ENCODE measurements at regions not wholly inside any gene's neighbourhood (a gene's known extent, or its start where the extent isn't known, plus 50 kb on each side); places are given as distances from the start of the nearest gene placed in this dataset.

GRCh38 chr16:60646631-60647030, 1389.6 kb downstream of the CDH8 start:
- no peaks in the 10 kb centered on the region for H3K27me3 ChIP-seq (ENCODE audit: low read length)
- H3F3A ChIP-seq (ENCODE audit: low read length, unreplicated experiment), result no peaks in the 10 kb centered on the region
- no peaks in the 10 kb centered on the region for H3K36me3 ChIP-seq (ENCODE audit: low read depth, low read length)
- H4K20me1 ChIP-seq (ENCODE audit: low read length), result no peaks in the 10 kb centered on the region
- no peak overlapping the region for H3K9ac ChIP-seq (ENCODE audit: low read length)
- H3K4me2 ChIP-seq (ENCODE audit: low read length), result no peak overlapping the region
- POLR2A ChIA-PET (ENCODE audit: unreplicated experiment), result no interaction called here
- no peaks in the 10 kb centered on the region for H3K9me2 ChIP-seq (replicated peaks; ENCODE audit: low read length)
- H3K79me2 ChIP-seq (ENCODE audit: low read length), result no peaks in the 10 kb centered on the region
- H3K4me3 ChIP-seq (ENCODE audit: low read length), result no peak overlapping the region
- no peaks in the 10 kb centered on the region for H3K9me3 ChIP-seq (ENCODE audit: low read length)
- DNase-seq (no peak), ATAC-seq (no peak)
- H3K4me1 ChIP-seq (ENCODE audit: insufficient read depth, low read length), result no peaks in the 10 kb centered on the region
- no peak for TF ChIP-seq EZH2 (IDR thresholded peaks at IDR 0.05; ENCODE audit: low read length, unreplicated experiment)
- TF ChIP-seq, protein P1, sequence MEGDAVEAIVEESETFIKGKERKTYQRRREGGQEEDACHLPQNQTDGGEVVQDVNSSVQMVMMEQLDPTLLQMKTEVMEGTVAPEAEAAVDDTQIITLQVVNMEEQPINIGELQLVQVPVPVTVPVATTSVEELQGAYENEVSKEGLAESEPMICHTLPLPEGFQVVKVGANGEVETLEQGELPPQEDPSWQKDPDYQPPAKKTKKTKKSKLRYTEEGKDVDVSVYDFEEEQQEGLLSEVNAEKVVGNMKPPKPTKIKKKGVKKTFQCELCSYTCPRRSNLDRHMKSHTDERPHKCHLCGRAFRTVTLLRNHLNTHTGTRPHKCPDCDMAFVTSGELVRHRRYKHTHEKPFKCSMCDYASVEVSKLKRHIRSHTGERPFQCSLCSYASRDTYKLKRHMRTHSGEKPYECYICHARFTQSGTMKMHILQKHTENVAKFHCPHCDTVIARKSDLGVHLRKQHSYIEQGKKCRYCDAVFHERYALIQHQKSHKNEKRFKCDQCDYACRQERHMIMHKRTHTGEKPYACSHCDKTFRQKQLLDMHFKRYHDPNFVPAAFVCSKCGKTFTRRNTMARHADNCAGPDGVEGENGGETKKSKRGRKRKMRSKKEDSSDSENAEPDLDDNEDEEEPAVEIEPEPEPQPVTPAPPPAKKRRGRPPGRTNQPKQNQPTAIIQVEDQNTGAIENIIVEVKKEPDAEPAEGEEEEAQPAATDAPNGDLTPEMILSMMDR (conservative IDR thresholded peaks at IDR 0.05; ENCODE audit: low read depth, low read length), result no peak
- TF ChIP-seq EZH2phosphoT487 (IDR thresholded peaks at IDR 0.05; ENCODE audit: borderline replicate concordance, low read length), result no peak
- CTCF ChIA-PET, result no interaction called here
- H2AFZ ChIP-seq (ENCODE audit: low read length), result no peak overlapping the region
- H3K27ac ChIP-seq (ENCODE audit: low read length), result no peak overlapping the region
- no TSS peak for BruUV-seq (replicated peaks)
- intact Hi-C loops (cut with micrococcal nuclease), result no loop called here

DNA sequence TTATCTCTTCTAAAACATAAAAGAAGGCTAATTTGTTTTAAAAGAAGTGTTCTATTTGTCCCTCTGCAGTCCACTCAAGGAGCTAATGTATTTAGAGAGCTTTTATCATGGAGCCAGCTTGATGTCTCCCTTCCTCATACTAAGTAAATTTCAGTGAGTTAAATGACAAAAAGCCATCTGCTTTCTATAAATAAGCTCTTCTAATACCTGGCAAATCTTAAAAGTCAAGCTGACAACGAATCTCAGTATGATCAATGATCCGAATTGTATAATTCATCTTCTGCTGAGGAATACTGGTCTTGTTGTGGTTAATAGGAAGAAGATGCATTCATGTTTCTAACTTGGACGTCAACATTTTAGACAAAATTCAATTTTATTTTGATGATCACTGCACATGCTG, 1390.7 kb downstream of the CDH8 start:
- Histone ChIP-seq H2AFZ (ENCODE audit: low read length) (no peak overlapping the region), H3K27me3 (ENCODE audit: low read length) (no peaks in the 10 kb centered on the region), H3K9me2 (replicated peaks; ENCODE audit: low read length) (no peaks in the 10 kb centered on the region), H3K4me1 (ENCODE audit: insufficient read depth, low read length) (no peaks in the 10 kb centered on the region), H3K36me3 (ENCODE audit: low read depth, low read length) (no peaks in the 10 kb centered on the region), H3F3A (ENCODE audit: low read length, unreplicated experiment) (no peaks in the 10 kb centered on the region), H4K20me1 (ENCODE audit: low read length) (no peaks in the 10 kb centered on the region), H3K9ac (ENCODE audit: low read length) (no peak overlapping the region), H3K27ac (ENCODE audit: low read length) (no peak overlapping the region), H3K4me3 (ENCODE audit: low read length) (no peak overlapping the region), H3K4me2 (ENCODE audit: low read length) (no peak overlapping the region), H3K9me3 (ENCODE audit: low read length) (no peaks in the 10 kb centered on the region), H3K79me2 (ENCODE audit: low read length) (no peaks in the 10 kb centered on the region)
- ATAC-seq (no peak), DNase-seq (no peak)
- TF ChIP-seq EZH2 (IDR thresholded peaks at IDR 0.05; ENCODE audit: low read length, unreplicated experiment) (no peak), EZH2phosphoT487 (IDR thresholded peaks at IDR 0.05; ENCODE audit: borderline replicate concordance, low read length) (no peak)
- TF ChIP-seq, protein P1 (conservative IDR thresholded peaks at IDR 0.05; ENCODE audit: low read depth, low read length), result no peak
- intact Hi-C loops (cut with micrococcal nuclease), result no loop called here
- POLR2A ChIA-PET (ENCODE audit: unreplicated experiment), result no interaction called here
- CTCF ChIA-PET, result no interaction called here
- BruUV-seq (replicated peaks), result no TSS peak

DNA sequence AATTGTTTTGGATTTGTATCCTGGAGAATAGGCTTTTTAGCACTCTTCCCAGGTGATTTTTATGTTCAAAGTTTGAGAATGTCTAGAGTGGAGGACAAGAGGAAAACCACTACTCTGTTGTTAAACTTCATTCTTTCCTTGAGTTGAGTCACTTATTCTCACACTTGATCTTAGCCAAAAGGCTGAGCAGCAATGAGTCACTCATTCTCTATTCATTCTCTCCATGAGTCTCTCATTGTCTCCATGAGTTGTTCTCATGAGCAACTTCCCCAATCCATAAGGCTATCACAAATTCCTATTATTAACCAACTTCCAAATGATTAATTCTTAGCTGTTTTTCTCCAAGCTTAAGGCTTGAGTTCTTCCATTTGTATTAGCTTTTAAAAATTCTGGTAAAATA, 1393.3 kb downstream of the CDH8 start:
- no peaks in the 10 kb centered on the region for H3F3A ChIP-seq (ENCODE audit: low read length, unreplicated experiment)
- CTCF ChIA-PET, result no interaction called here
- BruUV-seq (replicated peaks), result no TSS peak
- H3K9me3 ChIP-seq (ENCODE audit: low read length), result no peaks in the 10 kb centered on the region
- intact Hi-C loops (cut with micrococcal nuclease), result no loop called here
- ATAC-seq, result no peak
- no peaks in the 10 kb centered on the region for H3K27me3 ChIP-seq (ENCODE audit: low read length)
- no peak overlapping the region for H3K27ac ChIP-seq (ENCODE audit: low read length)
- peak; percentile 1 for DNase-seq
- H4K20me1 ChIP-seq (ENCODE audit: low read length), result no peaks in the 10 kb centered on the region
- H3K4me3 ChIP-seq (ENCODE audit: low read length), result no peak overlapping the region
- POLR2A ChIA-PET (ENCODE audit: unreplicated experiment), result no interaction called here
- H3K9me2 ChIP-seq (replicated peaks; ENCODE audit: low read length), result no peaks in the 10 kb centered on the region
- H3K79me2 ChIP-seq (ENCODE audit: low read length), result no peaks in the 10 kb centered on the region
- no peak overlapping the region for H3K9ac ChIP-seq (ENCODE audit: low read length)
- H3K4me1 ChIP-seq (ENCODE audit: insufficient read depth, low read length), result no peaks in the 10 kb centered on the region
- no peaks in the 10 kb centered on the region for H3K36me3 ChIP-seq (ENCODE audit: low read depth, low read length)
- H2AFZ ChIP-seq (ENCODE audit: low read length), result no peak overlapping the region
- TF ChIP-seq EZH2 (IDR thresholded peaks at IDR 0.05; ENCODE audit: low read length, unreplicated experiment) (no peak), EZH2phosphoT487 (IDR thresholded peaks at IDR 0.05; ENCODE audit: borderline replicate concordance, low read length) (no peak)
- TF ChIP-seq, protein P1 (conservative IDR thresholded peaks at IDR 0.05; ENCODE audit: low read depth, low read length), result no peak
- H3K4me2 ChIP-seq (ENCODE audit: low read length), result no peak overlapping the region

All from PC-3 (cell line).